KMS-11 (cell line): ENCODE measurements at regions not wholly inside any gene's neighbourhood (a gene's known extent, or its start where the extent isn't known, plus 50 kb on each side); places are given as distances from the start of the nearest gene placed in this dataset.

Experiments
- H2AFZ ChIP-seq: fragments of 200-600 bp; sonication (generic); 2 replicates; pipeline ENCODE4 v1.6.1; 2016; ENCODE audit warnings: antibody characterized with exemption, mixed run types, low read depth
- H3K27ac ChIP-seq: fragments of 200-600 bp; sonication (generic); 2 replicates; pipeline ENCODE4 v1.6.1; 2016; ENCODE audit warnings: mild to moderate bottlenecking, mixed run types
- H3K27me3 ChIP-seq: fragments of 200-600 bp; sonication (generic); 2 replicates; pipeline ENCODE4 v1.6.1; 2017; ENCODE audit warnings: mild to moderate bottlenecking, low read depth, mixed run types, moderate library complexity; ENCODE audit not compliant: insufficient read depth
- H3K36me3 ChIP-seq: fragments of 200-600 bp; sonication (generic); 2 replicates; pipeline ENCODE4 v1.6.1; 2017; ENCODE audit warnings: mild to moderate bottlenecking, mixed run types; ENCODE audit not compliant: insufficient read depth
- H3K4me1 ChIP-seq: fragments of 200-600 bp; sonication (generic); 2 replicates; pipeline ENCODE4 v1.6.1; 2016; ENCODE audit warnings: mild to moderate bottlenecking, low read depth, mixed run types; ENCODE audit not compliant: poor library complexity, severe bottlenecking
- H3K4me2 ChIP-seq: fragments of 200-600 bp; sonication (generic); 2 replicates; pipeline ENCODE4 v1.7.0; 2016; ENCODE audit warnings: mild to moderate bottlenecking, mixed run types
- H3K4me3 ChIP-seq: fragments of 200-600 bp; sonication (generic); IDR thresholded peaks from 2 replicates; pipeline ENCODE4 v1.6.1; 2017; ENCODE audit warnings: low read depth, low read length, mixed read lengths; ENCODE audit not compliant: insufficient read depth
- H3K79me2 ChIP-seq: fragments of 200-600 bp; sonication (generic); 2 replicates; pipeline ENCODE4 v1.6.1; 2016; ENCODE audit warnings: low read depth, mixed run types; ENCODE audit not compliant: insufficient read depth
- H3K9ac ChIP-seq: fragments of 200-600 bp; sonication (generic); 2 replicates; pipeline ENCODE4 v1.6.1; 2016; ENCODE audit warnings: mild to moderate bottlenecking, mixed run types
- H4K20me1 ChIP-seq: fragments of 200-600 bp; sonication (generic); 2 replicates; pipeline ENCODE4 v1.6.1; 2016; ENCODE audit warnings: mild to moderate bottlenecking, mixed run types; ENCODE audit not compliant: insufficient read depth
- TF ChIP-seq, protein P1 (sequence below): fragments of 200-600 bp; sonication (generic); conservative IDR thresholded peaks from 2 replicates; pipeline ENCODE4 v1.6.1; 2017; ENCODE audit warnings: low read depth, mild to moderate bottlenecking, antibody characterized with exemption, low read length, moderate library complexity, mixed read lengths

DNA sequence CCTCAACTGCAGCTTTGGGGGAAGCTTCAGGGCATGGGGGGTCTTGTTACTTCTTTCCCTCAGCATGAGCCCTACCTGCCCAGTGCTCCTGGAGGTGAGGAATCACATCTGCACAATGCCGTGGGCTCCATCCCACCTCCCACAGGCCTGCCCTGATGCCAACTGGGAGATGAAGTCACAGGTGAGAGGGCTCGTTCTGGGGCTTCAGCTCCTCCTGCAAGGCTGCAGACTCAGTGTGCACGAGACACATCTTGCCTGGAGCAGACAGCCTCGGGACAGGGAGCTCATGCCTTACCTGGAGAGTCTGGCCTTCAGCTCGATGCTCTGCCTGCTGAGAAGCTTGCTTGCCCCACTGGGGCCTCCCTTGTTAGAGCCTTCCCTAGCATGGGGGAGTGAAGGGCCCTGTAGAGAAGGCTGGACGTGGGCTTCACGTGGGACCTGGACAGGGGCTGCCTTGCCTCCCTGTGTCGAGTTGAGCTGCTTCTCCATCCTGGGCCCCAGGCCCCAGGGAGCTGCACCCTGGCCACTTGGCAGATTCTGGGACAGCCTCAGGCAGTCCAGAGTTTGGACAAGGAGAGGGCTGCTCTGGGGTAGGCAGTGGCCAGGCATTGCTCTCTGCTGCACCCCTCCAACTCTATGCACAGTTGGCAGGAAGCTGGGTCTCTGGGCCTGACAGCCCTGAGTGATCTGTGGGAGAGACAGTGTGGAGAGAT lies 171.4 kb downstream of the KIF26A start:
- Histone ChIP-seq H3K9ac (no peak overlapping the region), H3K4me1 (no peaks in the 10 kb centered on the region), H3K4me3 (no peak overlapping the region), H4K20me1 (no peaks in the 10 kb centered on the region), H3K79me2 (no peaks in the 10 kb centered on the region), H3K36me3 (no peaks in the 10 kb centered on the region), H3K27me3 (peaks cover 3% of the 10 kb centered on the region; the same call in 1 of the 2 replicates), H2AFZ (no peak overlapping the region), H3K27ac (no peak overlapping the region), H3K4me2 (no peak overlapping the region)
- TF ChIP-seq, protein P1, sequence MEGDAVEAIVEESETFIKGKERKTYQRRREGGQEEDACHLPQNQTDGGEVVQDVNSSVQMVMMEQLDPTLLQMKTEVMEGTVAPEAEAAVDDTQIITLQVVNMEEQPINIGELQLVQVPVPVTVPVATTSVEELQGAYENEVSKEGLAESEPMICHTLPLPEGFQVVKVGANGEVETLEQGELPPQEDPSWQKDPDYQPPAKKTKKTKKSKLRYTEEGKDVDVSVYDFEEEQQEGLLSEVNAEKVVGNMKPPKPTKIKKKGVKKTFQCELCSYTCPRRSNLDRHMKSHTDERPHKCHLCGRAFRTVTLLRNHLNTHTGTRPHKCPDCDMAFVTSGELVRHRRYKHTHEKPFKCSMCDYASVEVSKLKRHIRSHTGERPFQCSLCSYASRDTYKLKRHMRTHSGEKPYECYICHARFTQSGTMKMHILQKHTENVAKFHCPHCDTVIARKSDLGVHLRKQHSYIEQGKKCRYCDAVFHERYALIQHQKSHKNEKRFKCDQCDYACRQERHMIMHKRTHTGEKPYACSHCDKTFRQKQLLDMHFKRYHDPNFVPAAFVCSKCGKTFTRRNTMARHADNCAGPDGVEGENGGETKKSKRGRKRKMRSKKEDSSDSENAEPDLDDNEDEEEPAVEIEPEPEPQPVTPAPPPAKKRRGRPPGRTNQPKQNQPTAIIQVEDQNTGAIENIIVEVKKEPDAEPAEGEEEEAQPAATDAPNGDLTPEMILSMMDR, result no peak

DNA sequence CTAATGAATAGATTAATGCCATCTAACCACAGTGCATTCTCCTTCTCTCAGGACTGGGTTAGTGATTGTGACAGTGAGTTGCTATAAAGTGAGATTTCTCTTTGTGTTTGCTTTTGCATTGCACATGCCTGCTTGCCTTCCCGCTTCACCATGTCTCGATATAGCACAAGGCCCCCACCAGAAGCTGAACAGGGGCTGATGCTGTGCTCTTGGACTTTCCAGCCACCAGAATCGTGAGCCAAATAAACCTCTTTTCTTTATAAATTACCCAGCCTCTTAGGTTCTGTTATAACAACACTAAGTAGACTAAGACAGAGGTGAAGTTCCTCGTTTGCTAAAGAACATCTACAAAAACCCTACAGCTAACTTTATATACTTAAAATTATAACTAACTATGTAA lies 173.0 kb downstream of the KIF26A start:
- Histone ChIP-seq H3K4me3 (no peak overlapping the region), H3K4me1 (no peaks in the 10 kb centered on the region)

GRCh38 chr14:104313674-104314073 lies 175.3 kb downstream of the KIF26A start:
- H3K79me2 ChIP-seq, result no peaks in the 10 kb centered on the region
- H3K4me1 ChIP-seq, result no peaks in the 10 kb centered on the region
- no peak overlapping the region for H3K4me2 ChIP-seq
- H3K27ac ChIP-seq, result no peak overlapping the region
- peaks cover 2% of the 10 kb centered on the region; the same call in 1 of the 2 replicates for H3K27me3 ChIP-seq
- no peaks in the 10 kb centered on the region for H4K20me1 ChIP-seq
- no peaks in the 10 kb centered on the region for H3K36me3 ChIP-seq
- no peak overlapping the region for H3K9ac ChIP-seq
- H3K4me3 ChIP-seq, result no peak overlapping the region
- H2AFZ ChIP-seq, result no peak overlapping the region
- TF ChIP-seq, protein P1, result no peak

More for the DNA sequence above, 173.0 kb downstream of the KIF26A start:
- Histone ChIP-seq H3K79me2 (no peaks in the 10 kb centered on the region), H3K9ac (no peak overlapping the region), H2AFZ (no peak overlapping the region), H3K27me3 (no peaks in the 10 kb centered on the region; the same call in 1 of the 2 replicates), H3K4me2 (no peak overlapping the region), H4K20me1 (no peaks in the 10 kb centered on the region), H3K36me3 (no peaks in the 10 kb centered on the region), H3K27ac (no peak overlapping the region)
- TF ChIP-seq, protein P1, result no peak

DNA sequence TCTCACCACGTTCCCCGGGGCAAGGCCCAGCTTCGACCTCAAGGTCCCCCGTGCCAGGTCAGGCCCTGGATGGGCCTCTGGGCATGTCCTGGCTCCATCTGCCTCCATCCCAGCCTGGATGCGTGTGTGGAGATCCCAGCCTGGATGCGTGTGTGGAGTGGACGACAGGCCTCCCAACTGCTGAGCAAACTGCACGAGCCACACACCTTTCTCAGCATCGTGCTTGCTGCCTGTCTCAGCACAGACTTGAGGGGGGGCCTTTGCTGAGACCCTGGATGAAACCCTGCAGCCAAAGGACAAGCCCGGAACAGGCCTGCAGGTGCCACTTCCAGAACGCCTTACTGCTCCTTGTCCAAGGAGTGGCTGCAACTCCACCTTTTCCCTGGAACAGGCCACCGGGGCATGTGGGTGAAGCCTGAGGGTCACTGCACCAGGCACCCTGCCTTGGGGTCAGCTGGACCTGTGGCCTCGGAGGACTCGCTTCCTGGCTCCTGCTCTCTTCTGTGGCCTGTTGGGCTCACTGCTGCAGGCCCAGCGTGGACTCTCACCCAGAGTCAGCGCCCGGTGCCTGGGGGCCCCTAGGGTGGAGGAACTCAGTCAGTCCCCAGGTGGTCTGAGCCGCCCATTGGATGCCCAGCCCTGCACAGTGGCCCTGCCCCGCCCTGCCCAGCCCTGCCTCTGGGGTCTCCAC lies 176.0 kb downstream of the KIF26A start:
- Histone ChIP-seq H3K27me3 (peaks cover 2% of the 10 kb centered on the region; the same call in 1 of the 2 replicates), H2AFZ (no peak overlapping the region), H3K27ac (no peak overlapping the region), H4K20me1 (no peaks in the 10 kb centered on the region), H3K4me1 (no peaks in the 10 kb centered on the region), H3K4me2 (no peak overlapping the region), H3K9ac (no peak overlapping the region), H3K4me3 (no peak overlapping the region), H3K79me2 (no peaks in the 10 kb centered on the region), H3K36me3 (no peaks in the 10 kb centered on the region)
- TF ChIP-seq, protein P1, result no peak
